HG03139 (cell line): ENCODE measurements at regions not wholly inside any gene's neighbourhood (a gene's known extent, or its start where the extent isn't known, plus 50 kb on each side); places are given as distances from the start of the nearest gene placed in this dataset.
A peak's percentile ranks its signal among the peaks of the same experiment; 100 is the strongest.

Experiments
- ATAC-seq: cut with Tn5 transposase; IDR thresholded peaks from one replicate; pipeline ENCODE4 v1.9.1; 2021; ENCODE audit not compliant: unreplicated experiment

GRCh38 chr7:109121599-109122300 is 552.1 kb downstream of the DNAJB9 start:
- no peak for ATAC-seq

- ATAC-seq: no peak
These were observed 555.3 kb downstream of the DNAJB9 start for GRCh38 chr7:109125001-109125400.

- no peak for ATAC-seq
These were observed 556.9 kb downstream of the DNAJB9 start for GRCh38 chr7:109126404-109127050.

GRCh38 chr7:109127145-109127544 is 557.5 kb downstream of the DNAJB9 start:
- no peak for ATAC-seq

- no peak for ATAC-seq
These were observed 561.5 kb downstream of the DNAJB9 start for GRCh38 chr7:109131141-109131540.

- ATAC-seq: no peak
These were observed 567.2 kb downstream of the DNAJB9 start for GRCh38 chr7:109136893-109137292.

GRCh38 chr7:109154748-109155147 is 585.1 kb downstream of the DNAJB9 start:
- ATAC-seq: no peak

- no peak for ATAC-seq
These were observed 588.6 kb downstream of the DNAJB9 start for GRCh38 chr7:109158246-109158645.

- no peak for ATAC-seq
These were observed 607.0 kb downstream of the DNAJB9 start for GRCh38 chr7:109176661-109177060.

GRCh38 chr7:109178342-109178741 is 608.7 kb downstream of the DNAJB9 start:
- ATAC-seq: no peak

- ATAC-seq: no peak
These were observed 609.9 kb downstream of the DNAJB9 start for GRCh38 chr7:109179601-109180000.

- no peak for ATAC-seq
These were observed 621.2 kb downstream of the DNAJB9 start for GRCh38 chr7:109190766-109191398.

- no peak for ATAC-seq
These were observed 636.5 kb downstream of the DNAJB9 start for GRCh38 chr7:109206196-109206595.

- ATAC-seq: no peak
These were observed 643.4 kb downstream of the DNAJB9 start for GRCh38 chr7:109213081-109213480.

- no peak for ATAC-seq
These were observed 645.7 kb downstream of the DNAJB9 start for GRCh38 chr7:109215341-109215740.

- no peak for ATAC-seq
These were observed 654.4 kb downstream of the DNAJB9 start for GRCh38 chr7:109224100-109224499.

GRCh38 chr7:109226699-109227098 is 657.0 kb downstream of the DNAJB9 start:
- ATAC-seq: no peak

- ATAC-seq: no peak
These were observed 665.6 kb downstream of the DNAJB9 start for GRCh38 chr7:109235316-109235715.

- ATAC-seq: no peak
These were observed 676.8 kb downstream of the DNAJB9 start for GRCh38 chr7:109246330-109247077.

GRCh38 chr7:109256762-109257560 is 687.3 kb downstream of the DNAJB9 start:
- peak; percentile 43 for ATAC-seq

GRCh38 chr7:109259151-109259550 is 689.5 kb downstream of the DNAJB9 start:
- ATAC-seq: peak; percentile 92
